Activated CD4-positive, alpha-beta T cell treated with anti-CD3 and anti-CD28 coated beads, Interleukin-2, amount 50 U/mL, for 1 hour (primary cell): ENCODE measurements at regions not wholly inside any gene's neighbourhood (a gene's known extent, or its start where the extent isn't known, plus 50 kb on each side); places are given as distances from the start of the nearest gene placed in this dataset.

ENCODE experiments used
- DNase-seq: peaks from one replicate; pipeline ENCODE4 v3.0.0-alpha.2; 2020

DNA sequence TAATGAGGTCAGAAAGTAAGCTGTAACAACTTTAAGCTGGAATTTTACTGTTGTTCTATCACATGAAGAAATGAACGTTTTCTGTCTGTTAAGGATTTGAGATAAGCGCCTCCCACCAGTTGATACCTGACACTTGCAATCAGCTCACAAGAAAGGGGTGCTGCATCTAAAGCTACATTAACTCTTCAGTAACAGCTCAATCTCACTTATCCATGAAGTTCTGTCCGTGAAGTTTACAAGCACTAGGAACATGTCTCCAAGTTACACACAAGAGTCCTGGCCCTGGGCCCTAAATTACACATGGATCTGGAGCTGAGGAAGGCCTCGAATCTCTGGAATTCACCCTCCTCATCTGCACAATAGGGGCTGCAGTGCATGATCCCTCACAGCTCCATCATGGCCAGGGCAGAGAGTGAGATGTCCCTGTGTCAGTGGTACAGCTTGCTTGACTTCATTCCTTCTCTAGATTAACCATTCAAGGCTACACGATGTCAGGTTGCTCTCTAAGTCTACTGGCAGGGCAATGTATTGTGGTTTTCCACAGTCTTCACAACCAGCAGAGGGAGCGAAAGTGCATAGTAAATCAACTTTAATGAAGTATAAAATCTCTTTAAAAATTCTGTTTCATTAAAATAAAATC is 182.4 kb upstream of the MCHR2 start:
- no peak for DNase-seq

DNA sequence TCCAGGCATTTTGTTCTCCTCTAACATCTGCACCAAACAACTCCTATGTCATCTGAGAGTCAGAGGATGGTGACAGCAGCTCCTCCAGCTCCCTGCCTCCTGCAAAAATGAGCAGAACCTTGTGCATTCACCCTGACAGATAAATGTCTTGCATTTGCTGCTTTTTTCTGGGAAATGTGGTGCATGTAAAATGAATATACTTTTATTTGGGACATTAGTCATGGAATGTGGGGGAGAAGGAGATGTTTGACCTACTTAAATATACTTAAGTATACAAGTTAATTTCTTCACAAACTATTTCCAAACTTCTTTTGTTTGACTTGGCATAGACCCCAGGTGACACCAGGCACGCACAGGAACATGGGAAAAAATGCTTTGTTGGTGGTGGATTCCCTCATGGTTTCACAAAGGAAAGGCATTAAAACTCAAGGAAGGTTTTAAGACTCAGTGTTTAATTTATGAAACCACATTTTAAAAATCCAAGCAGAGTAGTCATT is 181.8 kb upstream of the MCHR2 start:
- no peak for DNase-seq

DNA sequence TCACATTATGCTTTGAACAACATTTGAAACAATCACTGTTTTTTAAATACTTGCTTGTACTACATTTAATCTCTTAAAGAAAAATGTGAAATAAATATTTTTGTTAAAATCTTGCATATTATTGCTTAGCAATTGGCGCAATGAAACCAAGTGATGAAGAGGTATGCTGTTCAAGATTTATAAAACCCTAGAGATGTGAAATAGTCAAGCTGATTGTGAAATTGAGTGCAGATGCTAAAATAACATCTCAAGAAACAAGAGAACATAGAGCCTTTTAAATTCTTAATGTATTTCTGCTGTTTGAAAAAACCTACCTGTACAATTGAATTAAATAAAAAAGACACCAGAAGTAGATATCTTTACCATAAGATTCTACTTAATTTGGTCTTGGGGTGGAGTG is 179.2 kb upstream of the MCHR2 start:
- no peak for DNase-seq

DNA sequence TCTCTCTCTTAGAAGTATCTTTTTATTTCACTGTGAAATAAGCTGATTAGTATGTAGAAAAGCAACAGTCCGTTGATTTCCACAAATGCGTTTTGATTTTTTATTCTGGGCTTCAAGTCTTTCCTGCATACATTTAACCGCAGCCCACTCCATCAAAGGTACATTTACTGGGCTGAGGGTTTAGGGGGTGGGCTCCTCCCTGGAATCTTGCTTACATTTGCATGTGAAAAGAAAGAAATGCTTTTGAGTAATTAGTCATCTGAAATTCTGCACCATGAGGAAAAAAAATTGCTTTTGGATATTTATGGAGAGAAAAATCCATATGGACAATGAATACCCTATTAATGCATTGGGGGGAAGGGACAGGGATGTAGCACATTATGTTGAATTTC is 178.3 kb upstream of the MCHR2 start:
- DNase-seq = no peak

DNA sequence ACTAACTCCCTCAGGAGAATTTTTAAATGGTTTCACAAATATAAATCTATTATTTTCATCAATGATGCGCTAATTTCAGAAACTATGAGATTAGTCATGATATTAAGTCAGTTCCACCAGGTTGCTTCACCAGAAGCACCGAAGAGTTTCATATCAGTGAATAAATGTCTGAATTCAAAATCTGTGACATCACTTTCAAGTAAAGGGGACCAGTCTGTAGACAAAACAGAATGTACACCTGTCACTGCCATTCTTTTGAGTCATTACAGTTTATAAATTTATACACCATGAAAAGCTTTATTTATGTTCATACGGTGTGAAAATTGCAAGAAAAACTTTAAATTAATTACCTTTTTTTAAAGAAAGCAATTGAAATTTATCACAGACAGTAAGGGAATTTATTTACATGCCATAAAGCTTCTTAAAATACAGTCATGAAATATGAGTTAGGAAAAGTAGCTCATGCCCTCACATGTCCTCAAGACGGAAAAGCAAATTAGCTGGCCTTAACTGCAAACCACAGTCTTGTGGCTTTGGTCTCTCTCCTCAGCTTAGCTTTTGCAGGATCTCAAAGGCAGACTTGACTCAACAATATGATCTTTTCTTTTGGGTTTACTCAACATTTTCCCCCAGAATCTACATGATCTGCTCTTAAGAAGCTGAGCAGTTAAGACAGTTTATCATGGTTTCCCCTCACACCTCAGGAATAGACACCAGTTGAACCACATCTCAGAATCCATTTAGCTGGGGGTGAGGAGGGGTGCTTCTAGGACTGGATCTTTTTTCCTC is 177.7 kb upstream of the MCHR2 start:
- no peak for DNase-seq

- no peak for DNase-seq
These were observed 174.1 kb upstream of the MCHR2 start for GRCh38 chr6:100168148-100168547.

- no peak for DNase-seq
These were observed 173.6 kb upstream of the MCHR2 start for GRCh38 chr6:100167585-100167984.

- no peak for DNase-seq
These were observed 172.9 kb upstream of the MCHR2 start for GRCh38 chr6:100166956-100167355.

GRCh38 chr6:100165442-100165841 is 171.4 kb upstream of the MCHR2 start:
- DNase-seq = no peak

- no peak for DNase-seq
These were observed 169.0 kb upstream of the MCHR2 start for GRCh38 chr6:100163035-100163434.

GRCh38 chr6:100161782-100162365 is 167.9 kb upstream of the MCHR2 start:
- no peak for DNase-seq

DNA sequence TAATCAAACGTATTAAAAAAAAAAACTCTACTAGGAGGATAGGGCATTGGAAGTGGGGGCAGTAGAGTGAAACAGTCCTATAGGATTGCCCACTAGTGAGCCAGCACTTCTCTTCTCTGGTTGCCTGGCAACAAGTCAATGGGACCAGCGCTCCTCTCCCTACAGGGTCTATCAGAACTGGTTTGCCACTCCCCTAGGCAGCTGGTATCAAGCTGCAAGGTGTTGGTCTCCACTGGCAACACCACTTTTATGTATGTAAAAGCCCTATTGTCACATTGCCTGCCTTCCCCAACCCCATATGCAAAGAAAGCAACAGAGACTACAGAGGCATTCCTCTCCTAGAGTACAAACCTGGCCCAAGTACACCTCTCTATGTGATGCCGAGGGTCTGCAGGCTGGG is 166.9 kb upstream of the MCHR2 start:
- no peak for DNase-seq

DNA sequence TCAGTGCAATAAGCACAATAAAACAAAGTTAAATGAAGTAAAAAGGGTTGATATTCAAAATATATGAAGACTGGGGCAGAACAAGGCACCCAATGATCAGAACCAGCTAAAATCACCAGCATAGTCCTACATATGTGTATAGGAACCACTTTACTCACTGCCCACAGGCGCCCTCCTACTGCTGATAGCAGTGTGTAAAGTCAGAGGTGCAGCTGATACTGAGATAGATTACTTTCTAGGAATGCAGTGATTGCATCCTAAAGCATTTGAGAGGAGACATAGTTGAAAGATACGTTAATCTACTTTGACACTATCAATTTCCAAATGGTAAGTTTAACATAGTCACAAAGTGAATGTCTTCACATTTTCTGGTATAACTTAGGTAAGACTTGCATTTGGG is 161.1 kb upstream of the MCHR2 start:
- DNase-seq = no peak

GRCh38 chr6:100153636-100154275 is 159.7 kb upstream of the MCHR2 start:
- DNase-seq = no peak

- DNase-seq = no peak
These were observed 158.2 kb upstream of the MCHR2 start for GRCh38 chr6:100152201-100152600.

- no peak for DNase-seq
These were observed 151.0 kb upstream of the MCHR2 start for GRCh38 chr6:100144991-100145390.

- no peak for DNase-seq
These were observed 144.5 kb upstream of the MCHR2 start for GRCh38 chr6:100138346-100139022.

GRCh38 chr6:100137759-100138158 is 143.7 kb upstream of the MCHR2 start:
- DNase-seq = no peak

GRCh38 chr6:100136590-100136989 is 142.6 kb upstream of the MCHR2 start:
- no peak for DNase-seq

DNA sequence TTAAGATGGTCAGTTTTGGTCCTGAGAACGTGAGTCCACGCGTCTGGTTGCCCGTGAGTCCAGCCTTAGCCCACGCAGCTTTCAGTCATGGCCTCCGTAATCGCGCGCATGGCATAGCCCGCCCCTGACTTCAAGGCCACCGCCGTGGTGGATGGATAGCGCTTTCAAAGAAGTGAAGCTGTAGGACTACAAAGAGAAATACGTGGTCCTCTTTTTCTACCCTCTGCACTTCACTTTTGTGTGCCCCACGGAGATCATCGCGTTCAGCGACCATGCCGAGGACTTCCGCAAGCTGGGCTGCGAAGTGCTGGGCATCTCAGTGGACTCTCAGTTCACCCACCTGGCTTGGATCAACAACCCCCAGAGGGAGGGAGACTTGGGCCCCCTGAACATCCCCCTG is 142.0 kb upstream of the MCHR2 start:
- no peak for DNase-seq

DNA sequence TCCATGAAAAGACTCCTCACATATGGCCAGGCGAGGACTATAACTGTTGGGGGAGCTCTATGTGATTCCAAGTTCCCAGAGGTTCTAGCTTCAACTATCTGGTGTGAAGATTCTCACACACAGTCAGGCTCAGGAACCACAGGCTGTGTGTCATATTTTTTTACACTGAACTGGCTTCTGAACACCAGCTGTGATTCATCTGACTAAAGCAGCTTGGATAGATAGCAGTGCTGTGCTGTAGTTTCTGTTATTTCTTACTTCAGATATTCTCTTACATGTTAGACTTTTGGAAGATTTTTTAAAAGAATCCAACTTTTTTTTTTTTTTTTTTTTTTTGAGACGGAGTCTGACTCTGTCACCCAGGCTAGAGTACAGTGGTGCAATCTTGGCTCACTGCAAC is 140.7 kb upstream of the MCHR2 start:
- DNase-seq = no peak

GRCh38 chr6:100134297-100134696 is 140.3 kb upstream of the MCHR2 start:
- no peak for DNase-seq

DNA sequence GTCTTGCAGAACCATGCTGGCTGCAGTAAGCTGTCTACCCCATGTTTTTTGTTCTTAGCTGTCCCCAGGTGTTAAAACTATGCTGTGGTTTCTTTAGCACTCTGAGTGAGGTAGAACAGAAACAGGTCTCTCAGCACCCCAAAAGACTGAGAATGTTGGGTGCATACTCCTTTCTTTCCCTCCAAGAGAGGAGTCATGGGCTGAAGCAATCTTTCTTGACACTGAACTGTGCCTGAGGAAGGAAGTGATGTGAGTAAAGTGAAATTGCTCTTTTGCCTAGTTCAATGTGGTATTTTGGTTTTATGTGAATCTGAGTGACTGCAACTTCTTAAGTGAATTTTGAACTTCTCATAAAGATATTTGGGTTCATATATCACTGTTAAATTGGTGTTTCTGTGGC is 138.0 kb upstream of the MCHR2 start:
- no peak for DNase-seq
